Activated T-cell treated with anti-CD3 and anti-CD28 coated beads for 4 hours (primary cell): ENCODE measurements at regions not wholly inside any gene's neighbourhood (a gene's known extent, or its start where the extent isn't known, plus 50 kb on each side); places are given as distances from the start of the nearest gene placed in this dataset.

Experiments
- DNase-seq: peaks from one replicate; pipeline ENCODE4 v3.0.0-alpha.2; 2020

GRCh38 chr9:106682420-106682819 is 180.5 kb upstream of the ZNF462 start:
- no peak for DNase-seq

GRCh38 chr9:106683454-106683853 is 179.5 kb upstream of the ZNF462 start:
- DNase-seq: no peak

GRCh38 chr9:106684940-106685695 is 177.8 kb upstream of the ZNF462 start:
- DNase-seq: no peak

- no peak for DNase-seq
Measured at GRCh38 chr9:106689089-106689488, 173.9 kb upstream of the ZNF462 start.

DNA sequence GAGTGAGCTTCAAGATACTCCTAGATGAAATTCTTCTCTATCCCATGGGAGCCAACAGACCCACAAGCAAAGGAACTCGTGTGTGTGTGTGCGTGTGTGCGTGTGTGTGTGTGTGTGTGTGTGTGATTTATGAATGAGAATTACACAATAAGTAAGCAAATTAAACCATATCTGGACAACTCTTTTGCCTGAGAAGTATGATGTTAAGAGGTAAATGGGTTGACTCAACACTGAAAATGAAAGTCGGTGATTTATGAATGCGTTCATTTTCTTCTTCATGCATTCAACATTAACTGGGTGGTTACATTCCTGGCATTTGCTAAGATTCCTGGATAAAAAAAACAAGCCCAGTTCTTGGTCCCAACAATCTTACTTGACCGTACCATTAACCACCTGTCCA is 171.3 kb upstream of the ZNF462 start:
- DNase-seq: no peak

DNA sequence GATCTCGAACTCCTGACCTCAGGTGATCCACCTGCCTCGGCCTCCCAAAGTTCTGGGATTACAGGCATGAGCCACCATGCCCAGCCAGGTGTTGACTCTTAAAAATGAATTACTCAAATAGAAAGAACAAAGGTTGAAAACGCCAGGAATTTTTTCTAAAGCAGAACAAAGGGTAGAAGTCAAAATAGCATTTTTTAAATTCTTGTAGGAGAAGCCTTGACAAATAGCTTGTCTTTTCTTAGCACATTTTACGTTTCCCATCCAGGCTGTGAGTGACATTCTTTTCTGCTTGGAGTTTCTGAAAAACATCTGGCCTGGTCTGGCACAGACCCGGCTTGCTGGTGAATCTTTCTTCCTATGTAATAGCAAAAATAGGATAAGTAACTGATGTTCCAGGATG is 169.4 kb upstream of the ZNF462 start:
- DNase-seq: no peak

DNA sequence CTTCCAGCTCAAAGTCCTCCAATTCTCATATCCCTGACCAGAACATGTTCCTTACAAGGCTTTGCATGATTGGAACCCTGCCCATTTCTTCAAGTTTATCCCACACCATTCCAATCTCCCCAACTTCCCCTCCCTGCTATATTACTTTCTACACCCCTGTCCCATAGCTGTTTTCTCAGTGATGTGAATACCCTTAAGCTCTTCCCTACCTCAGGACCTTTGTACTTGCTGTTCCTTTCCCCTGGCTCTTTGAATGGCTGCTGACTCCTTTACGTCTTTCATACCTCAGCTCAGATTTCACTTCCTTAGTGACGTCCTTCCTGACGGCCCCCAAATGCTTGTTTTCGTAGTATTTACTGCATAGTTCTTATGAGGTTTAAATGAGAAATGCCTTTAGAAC is 166.2 kb upstream of the ZNF462 start:
- no peak for DNase-seq

GRCh38 chr9:106697390-106697749 is 165.6 kb upstream of the ZNF462 start:
- no peak for DNase-seq

GRCh38 chr9:106697750-106698502 is 165.0 kb upstream of the ZNF462 start:
- no peak for DNase-seq

- DNase-seq: no peak
Measured at GRCh38 chr9:106700676-106701075, 162.3 kb upstream of the ZNF462 start.

DNA sequence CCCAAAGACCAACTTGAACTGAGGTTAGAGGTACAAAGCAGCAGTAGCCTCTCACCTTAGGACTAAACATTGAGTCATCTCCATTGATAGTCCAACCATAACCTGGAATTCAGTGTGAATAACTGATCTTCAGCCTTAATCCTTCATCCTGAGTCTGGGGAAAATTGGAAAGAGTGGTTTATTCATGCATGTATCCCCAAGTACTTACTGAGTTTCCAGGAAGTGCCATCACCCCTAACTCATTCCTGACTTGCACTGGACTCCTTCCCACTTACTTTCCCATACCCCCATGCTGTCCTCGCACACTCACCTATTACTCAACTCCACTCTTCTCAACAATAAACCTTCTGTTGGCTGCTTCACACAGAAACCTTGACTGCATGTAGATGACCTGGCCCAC is 161.4 kb upstream of the ZNF462 start:
- DNase-seq: no peak

- DNase-seq: no peak
Measured at GRCh38 chr9:106704056-106704615, 158.8 kb upstream of the ZNF462 start.

DNA sequence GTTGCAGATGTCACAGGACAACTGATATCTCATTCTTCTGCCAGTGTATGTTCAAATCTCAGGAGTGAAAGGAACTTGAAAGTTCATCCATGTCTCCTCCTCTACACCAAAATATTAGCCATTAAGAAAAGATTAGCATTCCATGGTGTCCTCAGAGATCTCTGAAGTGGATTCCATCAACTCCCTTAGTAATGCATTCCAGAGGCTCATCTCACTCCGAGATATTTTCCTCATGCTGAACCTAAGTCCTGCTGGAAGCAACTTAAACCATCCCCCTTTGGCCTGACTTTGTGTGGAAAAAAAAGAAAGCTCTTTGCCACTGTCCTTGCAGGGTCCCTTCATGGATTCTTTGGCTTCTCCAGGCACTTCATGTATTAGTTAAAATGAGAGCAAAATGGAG is 155.7 kb upstream of the ZNF462 start:
- DNase-seq: no peak

DNA sequence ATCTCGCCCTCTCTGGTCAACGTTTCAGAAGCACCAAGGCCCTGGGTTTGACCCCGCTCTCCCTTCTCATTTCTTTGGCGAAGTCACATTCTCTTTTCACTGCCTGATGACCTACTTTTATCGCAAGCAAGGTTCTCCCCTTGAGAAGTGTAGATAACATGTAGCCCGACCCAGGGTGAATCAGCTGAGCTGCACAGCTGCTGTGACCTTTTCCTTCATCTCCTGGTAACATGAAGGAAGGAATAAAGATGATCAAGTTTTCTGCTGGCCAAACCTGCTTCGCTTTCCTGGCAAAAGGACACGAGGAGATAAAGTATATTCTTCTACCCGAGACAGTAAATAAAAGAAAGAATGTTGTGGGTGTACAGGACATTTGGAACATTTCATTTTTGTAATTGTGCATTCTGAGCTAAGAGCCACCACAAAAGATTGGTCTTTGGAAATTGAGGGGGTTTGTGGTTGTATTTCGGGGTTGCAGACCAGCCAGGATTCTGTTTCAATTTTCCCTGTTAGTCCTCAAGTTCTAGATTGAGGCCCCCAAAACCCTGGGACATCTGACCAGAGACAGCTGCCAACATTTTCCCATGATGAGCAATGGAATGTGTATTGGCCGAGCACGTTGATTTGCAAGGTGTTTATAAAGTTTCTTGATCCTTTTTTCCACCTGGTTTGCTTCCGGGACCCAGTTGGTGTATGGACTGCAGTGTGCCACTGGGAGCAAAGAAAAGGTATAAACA is 155.1 kb upstream of the ZNF462 start:
- DNase-seq: no peak

- no peak for DNase-seq
Measured at GRCh38 chr9:106708475-106709146, 154.4 kb upstream of the ZNF462 start.

DNA sequence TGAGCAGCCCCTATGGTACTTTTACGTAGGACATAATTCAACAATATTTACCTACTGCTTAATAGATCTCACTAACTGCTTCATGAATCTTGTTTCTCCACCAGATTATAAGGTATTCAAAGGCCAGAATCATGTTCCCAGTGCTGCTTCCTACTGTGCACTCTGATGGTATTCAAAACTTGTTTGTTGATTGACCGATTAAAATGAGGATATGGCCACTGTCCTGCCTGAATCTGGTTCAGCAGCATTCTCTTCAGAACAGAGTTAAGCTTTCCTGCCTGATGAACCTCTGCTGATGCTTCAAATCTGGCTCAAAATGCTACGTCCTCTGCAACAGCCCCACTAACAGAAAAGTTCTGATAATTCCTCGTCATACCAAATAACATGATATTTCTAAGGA is 150.7 kb upstream of the ZNF462 start:
- no peak for DNase-seq

DNA sequence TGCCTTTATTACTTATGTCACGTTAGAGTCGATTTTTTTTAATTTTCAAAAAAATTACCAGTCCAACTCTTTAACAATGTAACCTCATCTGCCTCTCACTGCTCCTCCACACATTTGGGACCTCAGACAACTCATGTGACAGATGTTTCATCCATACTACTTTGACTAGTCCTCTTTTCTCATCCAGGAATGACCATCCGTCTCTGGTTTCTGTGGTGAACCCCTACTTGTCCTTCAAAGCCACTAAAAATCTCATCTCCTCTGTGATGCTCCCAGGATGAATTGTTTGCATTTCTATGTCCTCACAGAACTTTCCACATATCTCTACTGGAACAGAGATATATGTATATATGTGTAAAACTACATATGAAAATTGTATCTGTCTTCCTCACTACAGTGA is 149.8 kb upstream of the ZNF462 start:
- DNase-seq: no peak

- DNase-seq: no peak
Measured at GRCh38 chr9:106716820-106717219, 146.1 kb upstream of the ZNF462 start.

GRCh38 chr9:106717686-106718085 is 145.3 kb upstream of the ZNF462 start:
- DNase-seq: no peak

DNA sequence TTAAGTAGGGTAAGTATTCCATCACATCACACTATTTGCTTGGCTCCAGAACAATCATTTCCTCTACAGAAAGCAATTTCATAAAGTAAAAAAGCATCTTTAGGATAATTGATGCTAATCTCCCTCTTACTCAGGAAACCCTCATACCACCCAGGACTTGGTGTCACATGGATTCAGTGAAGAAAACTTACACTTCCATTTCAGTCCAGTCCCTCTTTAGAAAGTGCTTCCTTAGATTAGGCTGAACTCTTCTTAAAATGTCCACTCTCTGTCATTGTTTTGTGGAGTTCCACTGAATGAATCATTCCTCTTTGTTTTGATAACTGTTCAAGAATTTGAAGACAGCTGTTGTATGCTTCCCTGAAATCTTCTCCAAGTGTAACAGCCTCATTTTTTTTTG is 144.0 kb upstream of the ZNF462 start:
- DNase-seq: no peak

- no peak for DNase-seq
Measured at GRCh38 chr9:106722051-106722753, 140.8 kb upstream of the ZNF462 start.

- no peak for DNase-seq
Measured at GRCh38 chr9:106723926-106724325, 139.0 kb upstream of the ZNF462 start.
